A549 (cell line): ENCODE measurements at regions not wholly inside any gene's neighbourhood (a gene's known extent, or its start where the extent isn't known, plus 50 kb on each side); places are given as distances from the start of the nearest gene placed in this dataset.

Source experiments
- BHLHE40 ChIP-seq: IDR thresholded peaks from 2 replicates; pipeline ENCODE4 v1.6.1; 2012; ENCODE audit warnings: low read depth, low read length, inconsistent platforms
- CTCF ChIP-seq: fragments of >200 bp; sonication (Bioruptor Twin); formaldehyde crosslinking; IDR thresholded peaks from 3 replicates; pipeline ENCODE4 v1.5.1; 2016
- FOXS1 ChIP-seq: fragments of 250-450 bp; sonication (Bioruptor Pico); IDR thresholded peaks from 2 replicates; pipeline ENCODE4 v1.5.0; 2020; ENCODE audit warnings: mild to moderate bottlenecking, moderate library complexity
- MAFK ChIP-seq: fragments of 450-650 bp; IDR thresholded peaks from 2 replicates; pipeline ENCODE4 v1.6.1; 2014; ENCODE audit not compliant: partially characterized antibody
- MAX ChIP-seq: IDR thresholded peaks from 2 replicates; pipeline ENCODE4 v1.6.1; 2012
- NR3C1 ChIP-seq: fragments of >200 bp; sonication (Bioruptor Twin); formaldehyde crosslinking; IDR thresholded peaks from 3 replicates; pipeline ENCODE4 v1.6.1; 2017
- PBX3 ChIP-seq: IDR thresholded peaks from 2 replicates; pipeline ENCODE4 v1.6.1; 2012
- POLR2A ChIP-seq: IDR thresholded peaks from 2 replicates; pipeline ENCODE4 v1.6.1; 2012; ENCODE audit warnings: mild to moderate bottlenecking, low read length
- RAD21 ChIP-seq, 2 experiments: fragments of >200 bp in 1 of 2; sonication (Bioruptor Twin) in 1 of 2; formaldehyde crosslinking in 1 of 2; IDR thresholded peaks in 1 of 2; conservative IDR thresholded peaks in 1 of 2; 2 replicates in 1 of 2; 3 replicates in 1 of 2; pipeline ENCODE4 v1.6.1; 2012 to 2018; ENCODE audit warnings: inconsistent platforms in 1 of 2
- RCOR1 ChIP-seq: fragments of 150-350 bp; IDR thresholded peaks from 2 replicates; pipeline ENCODE4 v1.6.1; 2014; ENCODE audit warnings: antibody characterized with exemption, low read length, low read depth
- REST ChIP-seq: fragments of 200-600 bp; sonication (generic); IDR thresholded peaks from 2 replicates; pipeline ENCODE4 v1.6.1; 2016; ENCODE audit warnings: antibody characterized with exemption, mild to moderate bottlenecking, moderate library complexity
- USF2 ChIP-seq: fragments of 450-650 bp; IDR thresholded peaks from 2 replicates; pipeline ENCODE4 v1.6.1; 2014; ENCODE audit warnings: antibody characterized with exemption

- TF ChIP-seq MAFK (no peak), POLR2A (no peak), CTCF (no peak), BHLHE40 (no peak), RAD21 (conservative IDR thresholded peaks at IDR 0.05 in 1 of 2, IDR thresholded peaks at IDR 0.05 in 1 of 2) (no peak), RCOR1 (no peak), NR3C1 (no peak), MAX (no peak), FOXS1 (CRISPR knock-in tag) (no peak), PBX3 (no peak), REST (no peak), USF2 (no peak)
Measured at GRCh38 chr3:165507060-165507459, 310.9 kb upstream of the SLITRK3 start.
